HCT116 (cell line): ENCODE measurements at regions not wholly inside any gene's neighbourhood (a gene's known extent, or its start where the extent isn't known, plus 50 kb on each side); places are given as distances from the start of the nearest gene placed in this dataset.

Experiments used
- CEBPB ChIP-seq: IDR thresholded peaks from 2 replicates; pipeline ENCODE4 v1.6.1; 2012; ENCODE audit warnings: low read depth
- EZH2 ChIP-seq: fragments of 200-600 bp; sonication (generic); IDR thresholded peaks from 2 replicates; pipeline ENCODE4 v1.6.1; 2017; ENCODE audit warnings: antibody characterized with exemption, mixed run types
- EZH2phosphoT487 ChIP-seq: fragments of 200-600 bp; IDR thresholded peaks from 2 replicates; pipeline ENCODE4 v1.6.1; 2018; ENCODE audit warnings: antibody characterized with exemption, borderline replicate concordance
- FOSL1 ChIP-seq: IDR thresholded peaks from 2 replicates; pipeline ENCODE4 v1.6.1; 2012; ENCODE audit warnings: low read depth
- POLR2A ChIP-seq: IDR thresholded peaks from 2 replicates; pipeline ENCODE4 v1.7.0; 2011; ENCODE audit warnings: borderline replicate concordance; ENCODE audit not compliant: insufficient read depth, insufficient read length; ENCODE audit errors: extremely low read depth
- POLR2AphosphoS5 ChIP-seq: IDR thresholded peaks from 2 replicates; pipeline ENCODE4 v1.6.1; 2011; ENCODE audit warnings: mild to moderate bottlenecking, low read depth, low read length, moderate library complexity
- RAD21 ChIP-seq: IDR thresholded peaks from 2 replicates; pipeline ENCODE4 v1.6.1; 2012; ENCODE audit warnings: low read depth, mild to moderate bottlenecking
- SIN3A ChIP-seq: IDR thresholded peaks from 2 replicates; pipeline ENCODE4 v1.6.1; 2012; ENCODE audit warnings: low read depth
- ZFX ChIP-seq: fragments of 450-650 bp; IDR thresholded peaks from 2 replicates; pipeline ENCODE4 v1.6.1; 2017
- TF ChIP-seq, protein P1 (sequence below): IDR thresholded peaks from 2 replicates; pipeline ENCODE4 v1.6.1; 2012
- TF ChIP-seq, protein P2 (sequence below), 3 experiments: fragments of 200-600 bp in 1 of 3; sonication (generic) in 1 of 3; IDR thresholded peaks in 2 of 3; conservative IDR thresholded peaks in 1 of 3; 2 replicates each; pipeline ENCODE4 v1.5.1; 2012 to 2017; ENCODE audit warnings: low read depth in 2 of 3, low read length in 2 of 3, antibody characterized with exemption in 1 of 3, borderline replicate concordance in 1 of 3, control low read depth in 1 of 3, mild to moderate bottlenecking in 1 of 3, mixed read lengths in 1 of 3, mixed run types in 1 of 3, moderate library complexity in 1 of 3; ENCODE audit not compliant: insufficient read depth in 1 of 3
- TF ChIP-seq, protein P3 (sequence below): IDR thresholded peaks from 2 replicates; pipeline ENCODE4 v1.6.1; 2012; ENCODE audit warnings: low read depth
- TF ChIP-seq, protein P4 (sequence below): IDR thresholded peaks from 2 replicates; pipeline ENCODE4 v1.6.1; 2011; ENCODE audit warnings: mild to moderate bottlenecking, low read length, moderate library complexity; ENCODE audit not compliant: insufficient replicate concordance; ENCODE audit errors: extremely low read depth

DNA sequence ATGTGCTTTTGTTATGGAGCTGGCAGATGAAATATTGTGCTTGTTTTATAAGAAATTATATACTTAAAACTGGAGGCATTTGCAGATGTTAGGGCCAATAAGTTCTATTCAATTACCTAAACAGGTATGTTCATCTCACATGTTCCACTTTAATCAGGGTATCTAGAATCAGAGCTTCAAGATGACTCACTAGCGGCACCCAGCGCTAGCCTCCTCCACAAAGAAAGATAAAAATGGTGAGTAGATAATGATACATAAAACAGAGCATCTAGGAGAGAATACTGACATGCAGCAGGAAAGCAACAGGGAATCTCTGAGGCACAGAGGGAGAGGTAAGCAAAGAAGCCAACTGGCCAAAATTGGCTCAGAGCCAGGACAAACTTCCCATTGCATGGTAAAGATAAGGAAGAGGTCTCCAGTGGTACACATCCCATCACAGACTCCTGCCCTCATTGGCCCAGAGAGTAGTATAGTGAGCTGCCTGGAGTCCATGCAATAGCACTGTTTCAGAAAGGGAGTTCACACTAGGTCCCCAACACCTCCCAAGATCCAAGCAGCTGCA lies 200.7 kb upstream of the SPTLC3 start:
- TF ChIP-seq, protein P1, sequence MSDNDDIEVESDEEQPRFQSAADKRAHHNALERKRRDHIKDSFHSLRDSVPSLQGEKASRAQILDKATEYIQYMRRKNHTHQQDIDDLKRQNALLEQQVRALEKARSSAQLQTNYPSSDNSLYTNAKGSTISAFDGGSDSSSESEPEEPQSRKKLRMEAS = no peak
- TF ChIP-seq SIN3A (no peak), POLR2AphosphoS5 (no peak), EZH2phosphoT487 (no peak), RAD21 (no peak), FOSL1 (no peak), ZFX (no peak), CEBPB (no peak), POLR2A (no peak), EZH2 (no peak)
- TF ChIP-seq, protein P2, sequence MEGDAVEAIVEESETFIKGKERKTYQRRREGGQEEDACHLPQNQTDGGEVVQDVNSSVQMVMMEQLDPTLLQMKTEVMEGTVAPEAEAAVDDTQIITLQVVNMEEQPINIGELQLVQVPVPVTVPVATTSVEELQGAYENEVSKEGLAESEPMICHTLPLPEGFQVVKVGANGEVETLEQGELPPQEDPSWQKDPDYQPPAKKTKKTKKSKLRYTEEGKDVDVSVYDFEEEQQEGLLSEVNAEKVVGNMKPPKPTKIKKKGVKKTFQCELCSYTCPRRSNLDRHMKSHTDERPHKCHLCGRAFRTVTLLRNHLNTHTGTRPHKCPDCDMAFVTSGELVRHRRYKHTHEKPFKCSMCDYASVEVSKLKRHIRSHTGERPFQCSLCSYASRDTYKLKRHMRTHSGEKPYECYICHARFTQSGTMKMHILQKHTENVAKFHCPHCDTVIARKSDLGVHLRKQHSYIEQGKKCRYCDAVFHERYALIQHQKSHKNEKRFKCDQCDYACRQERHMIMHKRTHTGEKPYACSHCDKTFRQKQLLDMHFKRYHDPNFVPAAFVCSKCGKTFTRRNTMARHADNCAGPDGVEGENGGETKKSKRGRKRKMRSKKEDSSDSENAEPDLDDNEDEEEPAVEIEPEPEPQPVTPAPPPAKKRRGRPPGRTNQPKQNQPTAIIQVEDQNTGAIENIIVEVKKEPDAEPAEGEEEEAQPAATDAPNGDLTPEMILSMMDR (IDR thresholded peaks at IDR 0.05 in 2 of 3, conservative IDR thresholded peaks at IDR 0.05 in 1 of 3; ENCODE audit: borderline replicate concordance in 1 of 3, insufficient read depth in 1 of 3, low read depth in 2 of 3, low read length in 2 of 3) = no peak
- TF ChIP-seq, protein P3, sequence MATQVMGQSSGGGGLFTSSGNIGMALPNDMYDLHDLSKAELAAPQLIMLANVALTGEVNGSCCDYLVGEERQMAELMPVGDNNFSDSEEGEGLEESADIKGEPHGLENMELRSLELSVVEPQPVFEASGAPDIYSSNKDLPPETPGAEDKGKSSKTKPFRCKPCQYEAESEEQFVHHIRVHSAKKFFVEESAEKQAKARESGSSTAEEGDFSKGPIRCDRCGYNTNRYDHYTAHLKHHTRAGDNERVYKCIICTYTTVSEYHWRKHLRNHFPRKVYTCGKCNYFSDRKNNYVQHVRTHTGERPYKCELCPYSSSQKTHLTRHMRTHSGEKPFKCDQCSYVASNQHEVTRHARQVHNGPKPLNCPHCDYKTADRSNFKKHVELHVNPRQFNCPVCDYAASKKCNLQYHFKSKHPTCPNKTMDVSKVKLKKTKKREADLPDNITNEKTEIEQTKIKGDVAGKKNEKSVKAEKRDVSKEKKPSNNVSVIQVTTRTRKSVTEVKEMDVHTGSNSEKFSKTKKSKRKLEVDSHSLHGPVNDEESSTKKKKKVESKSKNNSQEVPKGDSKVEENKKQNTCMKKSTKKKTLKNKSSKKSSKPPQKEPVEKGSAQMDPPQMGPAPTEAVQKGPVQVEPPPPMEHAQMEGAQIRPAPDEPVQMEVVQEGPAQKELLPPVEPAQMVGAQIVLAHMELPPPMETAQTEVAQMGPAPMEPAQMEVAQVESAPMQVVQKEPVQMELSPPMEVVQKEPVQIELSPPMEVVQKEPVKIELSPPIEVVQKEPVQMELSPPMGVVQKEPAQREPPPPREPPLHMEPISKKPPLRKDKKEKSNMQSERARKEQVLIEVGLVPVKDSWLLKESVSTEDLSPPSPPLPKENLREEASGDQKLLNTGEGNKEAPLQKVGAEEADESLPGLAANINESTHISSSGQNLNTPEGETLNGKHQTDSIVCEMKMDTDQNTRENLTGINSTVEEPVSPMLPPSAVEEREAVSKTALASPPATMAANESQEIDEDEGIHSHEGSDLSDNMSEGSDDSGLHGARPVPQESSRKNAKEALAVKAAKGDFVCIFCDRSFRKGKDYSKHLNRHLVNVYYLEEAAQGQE = no peak
- TF ChIP-seq, protein P4, sequence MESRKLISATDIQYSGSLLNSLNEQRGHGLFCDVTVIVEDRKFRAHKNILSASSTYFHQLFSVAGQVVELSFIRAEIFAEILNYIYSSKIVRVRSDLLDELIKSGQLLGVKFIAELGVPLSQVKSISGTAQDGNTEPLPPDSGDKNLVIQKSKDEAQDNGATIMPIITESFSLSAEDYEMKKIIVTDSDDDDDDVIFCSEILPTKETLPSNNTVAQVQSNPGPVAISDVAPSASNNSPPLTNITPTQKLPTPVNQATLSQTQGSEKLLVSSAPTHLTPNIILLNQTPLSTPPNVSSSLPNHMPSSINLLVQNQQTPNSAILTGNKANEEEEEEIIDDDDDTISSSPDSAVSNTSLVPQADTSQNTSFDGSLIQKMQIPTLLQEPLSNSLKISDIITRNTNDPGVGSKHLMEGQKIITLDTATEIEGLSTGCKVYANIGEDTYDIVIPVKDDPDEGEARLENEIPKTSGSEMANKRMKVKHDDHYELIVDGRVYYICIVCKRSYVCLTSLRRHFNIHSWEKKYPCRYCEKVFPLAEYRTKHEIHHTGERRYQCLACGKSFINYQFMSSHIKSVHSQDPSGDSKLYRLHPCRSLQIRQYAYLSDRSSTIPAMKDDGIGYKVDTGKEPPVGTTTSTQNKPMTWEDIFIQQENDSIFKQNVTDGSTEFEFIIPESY = no peak
